Liver (tissue), 3 donors: ENCODE measurements at regions not wholly inside any gene's neighbourhood (a gene's known extent, or its start where the extent isn't known, plus 50 kb on each side); places are given as distances from the start of the nearest gene placed in this dataset.
A peak's percentile ranks its signal among the peaks of the same experiment; 100 is the strongest.

ENCODE experiments used
- CTCF ChIP-seq: fragments of 150-350 bp; IDR thresholded peaks from 2 replicates; pipeline ENCODE4 v1.5.1; 2017; ENCODE audit warnings: improper control_type of control experiment, low read depth, low read length; ENCODE audit not compliant: missing input control
- RAD21 ChIP-seq, 2 donors: IDR thresholded peaks; 2 replicates each; pipeline ENCODE4 v1.6.1; 2016; ENCODE audit warnings: antibody characterized with exemption in 2 of 2, mild to moderate bottlenecking in 2 of 2
- donor health status: healthy.
- donor health status: healthy.

GRCh38 chr11:95599959-95600586 lies 189.5 kb downstream of the FAM76B start:
- TF ChIP-seq CTCF (no peak), RAD21 (IDR thresholded peaks at IDR 0.05) (peak in 1 of 2 donors; percentile 20)
